ENCODE measurements at regions not wholly inside any gene's neighbourhood (a gene's known extent, or its start where the extent isn't known, plus 50 kb on each side); places are given as distances from the start of the nearest gene placed in this dataset.

- DNase-seq (ENCODE audit: low read depth in 2 of 2): no peak
Observed at GRCh38 chr2:5914811-5915611, 222.8 kb downstream of the SOX11 start.

DNA sequence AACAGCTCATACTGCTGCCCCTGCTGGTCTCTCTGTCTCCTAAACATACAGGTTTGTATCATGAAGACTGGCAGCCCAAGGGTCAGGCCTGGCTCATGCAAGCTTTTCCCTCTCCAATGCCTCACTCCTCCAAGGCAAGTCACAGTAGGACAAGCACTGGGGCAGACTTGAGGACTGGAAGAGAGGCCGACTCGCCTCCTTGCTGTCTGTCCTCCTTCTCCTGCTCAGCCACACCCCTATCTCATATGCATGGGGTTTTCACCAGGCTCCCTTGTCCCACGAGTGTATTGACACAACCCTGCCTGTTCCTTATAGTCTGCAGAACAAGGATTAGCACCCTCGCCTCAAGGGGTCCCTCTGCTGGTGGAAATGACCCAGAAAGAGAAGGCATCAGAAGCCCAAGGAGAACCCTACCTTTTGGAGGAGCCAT lies 223.7 kb downstream of the SOX11 start:
- no peak for DNase-seq (ENCODE audit: low read depth in 2 of 2)

DNA sequence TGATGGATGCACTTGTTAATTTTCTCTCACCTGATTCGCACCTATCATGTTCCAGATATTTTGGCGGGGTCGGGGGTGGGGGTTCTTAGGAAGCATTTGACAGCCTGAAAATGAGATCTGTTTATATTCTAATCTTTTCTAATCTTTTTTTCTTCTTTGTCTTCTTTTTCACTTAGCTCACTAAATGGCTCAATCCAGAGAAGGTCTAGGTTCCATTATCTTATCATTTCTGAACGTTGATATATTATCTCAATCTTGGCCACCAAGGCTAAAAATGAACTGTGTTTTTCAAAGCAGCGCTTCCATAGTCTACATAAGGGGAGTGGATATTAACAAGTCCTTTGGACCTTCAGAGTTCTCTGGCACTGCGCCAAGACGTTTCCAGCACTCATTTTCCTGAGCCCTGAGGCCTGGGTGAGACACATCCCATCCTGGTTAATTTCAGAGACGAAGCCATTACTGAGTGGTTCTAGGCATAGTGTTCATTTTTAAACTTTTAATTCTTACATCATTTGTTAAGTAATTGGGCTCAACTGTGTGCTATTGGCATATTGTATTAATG lies 229.0 kb downstream of the SOX11 start:
- DNase-seq (ENCODE audit: low read depth in 2 of 2): no peak

DNA sequence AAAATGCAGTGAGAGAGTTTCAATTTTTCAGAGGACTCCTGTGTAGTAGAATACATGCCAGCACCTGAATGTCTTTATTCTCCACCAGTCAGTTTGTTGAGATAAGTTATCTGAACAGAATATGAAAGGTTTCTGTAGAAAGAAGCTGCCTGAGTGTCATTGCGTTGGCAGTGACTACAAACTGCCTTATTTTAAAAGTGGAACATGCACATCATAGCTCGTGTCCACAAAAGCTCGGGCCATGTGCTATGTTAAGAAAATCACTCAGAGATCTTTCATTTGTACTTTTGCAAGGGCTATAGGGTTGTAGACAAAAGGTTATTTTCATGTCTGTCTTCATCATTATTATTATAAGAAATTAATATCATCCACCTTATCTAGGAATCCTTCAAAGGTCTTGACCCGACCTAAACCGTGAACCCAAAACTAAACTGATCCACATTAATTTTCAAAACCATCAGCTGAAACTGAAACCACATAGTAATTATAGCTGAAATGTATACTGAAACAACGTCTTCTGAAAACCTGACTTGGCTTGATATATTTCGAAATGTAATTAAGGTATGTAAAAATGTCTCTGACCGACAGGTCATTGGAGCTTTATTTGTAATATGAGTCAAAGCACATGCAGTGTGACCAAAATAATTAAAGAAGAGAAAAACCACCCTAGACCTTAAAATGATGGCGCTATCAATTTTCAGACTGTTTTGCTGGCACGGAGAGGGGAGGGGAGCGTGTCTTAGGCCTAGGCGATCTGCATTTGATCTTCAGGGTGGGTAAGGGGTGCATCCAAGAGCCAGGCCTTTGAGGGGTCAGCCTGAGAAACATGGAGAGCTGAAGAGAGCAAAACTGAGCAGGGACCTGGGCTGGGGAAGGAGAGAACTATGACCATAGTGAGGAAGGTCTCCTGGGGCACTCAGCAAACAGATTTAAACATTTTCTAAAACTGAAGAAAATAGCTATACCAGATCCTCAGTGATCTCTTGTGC lies 232.1 kb downstream of the SOX11 start:
- no peak for DNase-seq (ENCODE audit: low read depth in 2 of 2)

DNA sequence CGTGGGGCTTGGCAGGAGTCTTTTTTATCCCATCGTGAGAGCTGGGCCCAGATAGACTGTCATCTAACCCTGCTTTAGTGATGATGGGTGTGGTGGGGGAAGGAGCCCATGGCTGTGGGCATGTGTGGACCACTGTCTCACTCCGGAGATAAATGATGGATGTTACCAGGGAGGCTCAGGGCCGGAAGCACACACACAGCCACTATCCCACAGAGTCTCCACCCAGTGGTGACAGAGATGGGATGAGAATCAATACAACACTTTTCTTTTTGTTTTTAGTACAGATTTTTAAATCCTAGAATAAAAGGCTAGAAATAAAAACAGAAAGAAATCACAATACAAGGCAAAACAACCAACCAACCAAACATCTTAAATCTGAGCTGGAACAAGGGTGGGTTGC lies 233.4 kb downstream of the SOX11 start:
- no peak for DNase-seq (ENCODE audit: low read depth in 2 of 2)

- no peak for DNase-seq (ENCODE audit: low read depth in 2 of 2)
Observed at GRCh38 chr2:5926871-5927512, 234.8 kb downstream of the SOX11 start.

DNA sequence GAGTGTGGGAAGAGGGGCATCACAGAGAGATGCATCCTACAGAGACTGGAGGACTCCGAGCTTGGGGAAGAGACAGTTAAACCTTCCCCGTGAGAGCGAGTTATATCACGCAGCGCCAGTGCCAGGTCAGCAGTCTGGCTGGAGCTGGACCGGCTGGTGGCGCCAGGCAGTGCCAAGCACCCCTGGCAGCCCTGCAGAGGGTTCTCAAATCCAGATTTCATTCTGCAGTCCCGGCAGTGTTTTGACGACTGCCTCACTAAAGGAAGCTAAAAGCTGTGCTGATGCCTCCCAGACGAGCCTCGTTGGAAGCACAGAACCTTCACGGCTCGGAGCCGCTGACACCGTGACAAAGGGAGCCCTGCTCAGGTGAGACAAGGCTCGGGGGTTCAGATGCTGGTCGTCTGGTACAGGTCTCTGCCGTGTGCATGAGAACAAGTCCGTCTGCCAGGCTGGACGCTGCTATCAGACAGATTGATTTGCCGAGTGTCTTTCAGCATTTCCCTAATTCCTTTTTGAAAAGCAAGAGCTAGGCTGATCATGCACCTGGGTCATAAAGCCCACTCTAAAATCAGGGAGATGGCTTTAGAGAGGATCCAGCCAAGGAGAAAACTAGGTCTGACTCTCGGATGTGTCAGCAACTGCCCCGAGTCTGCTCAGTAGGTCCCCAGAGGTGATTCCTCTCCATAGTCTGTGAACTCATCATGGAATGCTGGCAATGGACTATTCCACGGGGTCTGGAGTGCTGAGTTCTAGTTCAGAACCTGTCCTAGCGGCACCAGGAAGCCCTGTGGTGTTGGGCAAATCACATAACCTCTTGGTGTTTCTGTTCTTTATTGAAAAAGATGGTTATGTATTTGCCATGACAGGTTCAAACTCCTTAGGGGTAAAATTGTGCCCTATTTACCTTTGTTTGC lies 240.6 kb downstream of the SOX11 start:
- no peak for DNase-seq (ENCODE audit: low read depth in 2 of 2)

DNA sequence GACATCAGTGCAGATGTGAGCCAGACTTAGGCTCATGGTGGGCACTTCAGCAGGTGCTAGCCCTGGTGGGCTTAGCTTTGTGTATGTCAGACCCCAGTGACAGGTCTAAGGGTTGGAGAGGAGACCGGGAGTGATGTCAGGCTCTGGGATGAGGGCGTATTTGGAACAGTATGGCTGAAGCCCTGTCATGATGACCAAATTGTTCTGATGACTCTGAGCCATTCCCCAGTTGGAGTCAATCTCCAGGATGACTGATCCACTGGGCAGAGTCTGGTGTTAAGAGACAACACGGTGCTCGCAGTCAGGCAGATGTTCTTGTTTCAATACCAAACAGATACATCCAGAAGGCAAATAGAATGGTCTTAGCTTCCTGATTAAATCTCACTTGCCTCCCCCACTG lies 241.5 kb downstream of the SOX11 start:
- DNase-seq (ENCODE audit: low read depth in 2 of 2): no peak

DNA sequence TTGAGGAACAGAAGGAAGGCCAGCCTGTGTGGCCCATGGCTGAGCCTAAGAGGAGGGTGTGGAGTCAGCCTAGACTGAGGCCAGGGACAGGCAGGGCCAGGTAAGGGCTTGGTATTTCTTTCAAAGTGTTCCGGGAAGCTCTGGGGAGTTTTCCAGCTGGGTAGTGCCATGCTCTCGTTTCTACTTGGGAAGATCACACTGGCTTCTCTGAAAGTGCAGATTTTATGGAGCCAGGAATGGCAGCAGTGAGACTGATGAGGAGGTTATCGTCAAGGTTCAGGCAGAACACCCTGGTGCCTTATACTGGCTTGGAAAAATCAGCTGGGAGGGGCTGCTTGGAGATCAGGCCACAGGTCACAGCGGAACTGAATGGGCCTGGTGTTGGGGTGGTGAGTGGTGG lies 245.1 kb downstream of the SOX11 start:
- DNase-seq (ENCODE audit: low read depth in 2 of 2): no peak

DNA sequence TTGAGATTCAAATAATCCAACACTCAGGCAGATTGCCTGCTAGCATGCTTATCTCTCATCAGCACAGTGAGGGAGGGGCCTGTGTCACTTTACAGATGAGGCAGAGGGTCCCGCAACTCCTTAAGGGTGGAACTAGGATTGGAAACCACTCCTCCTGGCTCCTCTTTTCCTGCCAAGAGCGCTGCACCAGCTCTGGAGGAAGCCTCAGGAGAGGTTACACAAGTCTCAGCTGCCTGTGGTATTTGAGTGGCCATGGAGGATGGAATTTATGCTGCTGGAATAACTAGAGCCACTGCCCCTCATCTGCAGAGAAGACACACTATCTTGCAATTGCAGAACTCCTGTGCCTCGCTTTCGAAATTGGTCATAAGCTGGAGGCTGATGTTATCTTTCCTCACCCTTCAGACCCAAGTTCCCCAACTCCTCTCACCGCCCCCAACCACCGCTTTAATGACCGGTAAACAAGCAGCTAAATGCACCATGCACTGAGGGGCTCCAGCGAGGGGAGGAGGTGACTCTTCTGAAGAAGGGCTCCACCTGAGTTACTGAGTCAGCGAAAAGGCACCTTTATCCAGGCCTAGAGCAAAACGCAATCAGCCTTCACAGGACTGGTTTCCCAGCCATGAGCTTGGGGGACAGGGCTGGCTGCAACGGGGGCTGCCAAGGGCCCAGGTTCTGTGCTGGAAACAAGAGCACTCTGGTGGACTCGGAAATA lies 245.8 kb downstream of the SOX11 start:
- no peak for DNase-seq (ENCODE audit: low read depth in 2 of 2)

DNA sequence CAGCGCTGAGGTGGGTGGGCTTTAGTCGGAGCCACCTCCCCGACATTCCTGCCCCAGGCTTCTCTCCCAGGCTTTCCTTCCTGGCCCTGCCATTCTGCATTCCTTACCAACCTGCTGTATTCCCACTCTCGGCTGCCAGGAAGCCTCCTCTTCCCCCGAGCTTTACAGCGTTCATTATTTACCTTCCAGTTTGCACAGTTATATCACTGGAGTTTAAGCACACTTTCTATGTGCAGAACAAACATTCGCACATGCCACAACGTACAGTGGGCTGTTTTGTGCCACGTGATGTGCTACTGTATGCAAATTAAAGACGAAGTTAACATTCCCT lies 246.3 kb downstream of the SOX11 start:
- no peak for DNase-seq (ENCODE audit: low read depth in 2 of 2)

- no peak for DNase-seq (ENCODE audit: low read depth in 2 of 2)
Observed at GRCh38 chr2:5939553-5939952, 247.4 kb downstream of the SOX11 start.

DNA sequence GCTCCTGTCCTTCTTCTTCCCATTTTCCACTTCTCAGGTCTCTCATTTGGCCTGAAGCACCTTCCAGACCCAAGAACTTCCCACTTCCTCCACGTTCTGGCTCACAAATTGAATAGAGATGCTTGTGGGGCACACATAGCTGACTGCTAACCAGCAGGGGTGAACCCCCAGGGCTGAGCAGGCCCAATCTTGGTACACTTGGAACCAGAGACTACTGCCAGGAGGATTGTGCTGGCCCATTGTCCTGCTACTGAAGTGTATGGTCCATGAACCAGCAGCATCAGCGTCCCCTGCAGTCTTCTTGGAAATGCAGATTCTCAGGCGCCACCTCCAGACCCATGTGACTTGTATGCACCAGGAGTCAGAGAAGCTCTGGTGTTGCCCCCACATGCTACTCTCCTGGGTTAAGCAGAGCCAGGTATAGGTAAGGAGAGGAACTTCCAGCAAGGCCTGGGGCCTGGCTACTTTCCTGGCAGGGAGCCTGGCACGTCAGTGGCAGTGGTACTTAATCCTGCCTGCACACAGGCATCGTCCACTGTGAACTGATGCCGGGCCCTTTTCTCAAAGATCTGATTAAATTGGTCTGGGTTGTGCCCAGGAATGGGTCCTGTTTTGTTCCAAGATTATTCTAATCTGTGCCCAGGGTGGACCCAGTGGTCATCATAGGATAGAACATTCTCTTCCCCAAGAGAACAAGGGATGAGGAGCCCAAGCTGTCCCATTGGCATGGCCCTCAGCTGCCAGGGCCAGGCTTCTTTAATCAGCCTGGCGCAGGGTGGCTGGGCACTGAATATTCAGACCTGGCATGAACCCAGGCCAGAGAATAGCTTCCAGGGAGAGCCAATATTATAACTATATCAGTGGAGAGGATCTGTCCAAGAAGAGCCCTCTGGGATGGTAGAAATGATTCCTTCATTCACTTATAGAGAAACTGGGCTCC lies 248.7 kb downstream of the SOX11 start:
- no peak for DNase-seq (ENCODE audit: low read depth in 2 of 2)

DNA sequence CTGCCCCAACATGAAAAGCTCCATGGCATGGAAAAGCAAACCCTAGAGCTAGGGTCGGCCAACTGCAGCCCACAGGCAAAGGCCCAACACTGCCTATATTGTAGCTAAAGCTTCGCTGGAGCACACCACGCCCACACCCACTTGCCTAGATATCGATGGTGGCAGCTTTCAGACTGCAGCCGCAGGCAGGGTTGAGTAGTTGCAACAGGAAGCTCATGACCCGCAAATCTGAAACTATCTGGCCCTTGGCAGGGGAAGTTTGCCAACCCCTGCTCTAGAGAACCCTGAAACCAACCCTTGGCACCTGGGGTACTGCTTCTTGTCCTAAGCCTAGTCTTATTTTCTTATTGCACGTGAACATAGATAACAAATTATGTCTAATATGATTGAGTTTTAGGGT lies 250.0 kb downstream of the SOX11 start:
- DNase-seq (ENCODE audit: low read depth in 2 of 2): no peak

GRCh38 chr2:5945742-5946141 lies 253.6 kb downstream of the SOX11 start:
- no peak for DNase-seq (ENCODE audit: low read depth in 2 of 2)

GRCh38 chr2:5946225-5947115 lies 254.3 kb downstream of the SOX11 start:
- DNase-seq (ENCODE audit: low read depth in 2 of 2): no peak

- no peak for DNase-seq (ENCODE audit: low read depth in 2 of 2)
Observed at GRCh38 chr2:5950736-5951135, 258.6 kb downstream of the SOX11 start.

DNA sequence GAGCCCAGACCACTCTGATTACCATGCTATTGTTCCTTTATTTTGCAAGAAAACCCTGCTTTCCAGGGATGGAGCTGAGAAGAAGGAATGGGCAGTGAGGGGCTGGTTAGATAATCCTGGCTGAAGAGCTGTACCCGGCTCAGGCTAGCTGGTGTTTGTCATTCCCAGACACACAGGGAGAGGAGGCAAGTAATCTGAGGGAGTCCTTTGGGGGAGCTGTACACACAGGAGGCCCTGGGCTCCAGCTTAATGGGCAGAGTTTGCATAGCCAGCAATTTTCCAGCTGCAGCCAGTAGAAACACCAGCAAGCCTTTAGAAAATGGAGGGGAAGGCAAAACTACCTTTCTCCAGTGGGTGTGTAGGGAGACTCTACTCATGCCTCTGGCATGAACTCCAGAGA lies 259.3 kb downstream of the SOX11 start:
- DNase-seq (ENCODE audit: low read depth in 2 of 2): no peak
